Ramos (cell line): ENCODE measurements at regions not wholly inside any gene's neighbourhood (a gene's known extent, or its start where the extent isn't known, plus 50 kb on each side); places are given as distances from the start of the nearest gene placed in this dataset.

Experiments used
- in situ Hi-C: fragments of 300-500 bp; cut with MboI; formaldehyde crosslinking; loops from one replicate; pipeline ENCODE4 v1.14.3; 2022; ENCODE audit warnings: low sequenced_read_pairs; ENCODE audit not compliant: unreplicated experiment

DNA sequence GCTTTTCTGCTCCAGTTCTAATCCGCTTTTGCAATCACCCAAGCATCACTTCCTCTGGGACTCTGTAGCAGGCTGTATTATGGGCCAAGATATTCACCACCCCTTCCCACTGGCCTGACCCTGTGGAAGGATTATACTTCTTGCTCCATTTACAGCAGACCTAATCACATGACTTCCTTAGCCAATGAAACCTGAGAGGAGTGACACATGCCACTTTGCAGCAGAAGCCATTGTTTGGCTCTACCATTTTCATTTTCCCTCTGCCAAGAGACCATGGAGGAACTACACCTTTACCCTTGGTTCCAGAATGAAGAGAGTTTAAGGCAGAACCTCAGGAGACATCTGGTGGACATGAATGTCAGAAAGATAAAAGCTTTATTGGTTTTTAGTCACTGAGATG lies 134.9 kb upstream of the HSD17B12 start:
- in situ Hi-C loops, result no loop called here

DNA sequence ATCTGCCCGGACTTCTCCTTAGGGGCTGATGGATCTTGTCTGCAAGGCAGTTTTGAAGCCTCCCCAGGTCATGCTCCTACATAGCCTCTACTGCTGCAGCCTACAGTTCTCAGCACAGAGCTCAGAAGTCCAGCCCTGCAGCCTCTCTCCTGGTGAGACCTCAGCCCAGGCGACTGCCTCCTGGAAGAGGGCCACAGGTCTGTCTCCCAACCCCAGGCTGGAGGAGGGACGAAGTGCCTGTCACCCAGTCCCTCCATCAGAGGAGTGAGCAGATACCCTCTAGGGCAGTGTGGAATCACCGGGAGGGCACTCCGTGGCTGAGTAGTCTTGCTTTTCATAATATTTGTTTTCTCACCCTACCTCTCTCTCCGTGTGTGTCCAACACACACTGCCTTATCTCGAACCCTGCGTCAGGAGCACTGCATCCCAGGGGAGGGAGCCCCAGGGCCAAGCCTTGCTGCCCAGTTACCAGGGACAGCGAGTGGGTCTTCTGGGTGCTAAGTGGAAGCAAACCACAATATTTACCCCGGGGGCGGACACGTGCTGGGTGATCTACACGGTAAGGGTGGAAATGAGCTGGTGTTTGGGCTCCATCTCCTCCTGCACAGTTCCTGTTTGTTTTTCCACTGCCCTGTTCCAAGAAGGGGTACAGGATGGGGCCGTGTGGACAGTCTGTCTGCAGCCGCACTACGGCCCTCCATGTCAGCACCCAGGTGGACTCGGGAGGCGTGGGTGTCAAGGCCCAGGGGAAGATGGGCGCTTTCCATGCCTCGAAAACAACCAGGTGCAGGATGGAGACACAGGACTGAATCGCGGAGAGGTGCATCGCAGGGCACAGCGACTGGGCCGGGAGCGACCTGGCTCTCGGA lies 133.7 kb upstream of the HSD17B12 start:
- in situ Hi-C loops, result no loop called here

DNA sequence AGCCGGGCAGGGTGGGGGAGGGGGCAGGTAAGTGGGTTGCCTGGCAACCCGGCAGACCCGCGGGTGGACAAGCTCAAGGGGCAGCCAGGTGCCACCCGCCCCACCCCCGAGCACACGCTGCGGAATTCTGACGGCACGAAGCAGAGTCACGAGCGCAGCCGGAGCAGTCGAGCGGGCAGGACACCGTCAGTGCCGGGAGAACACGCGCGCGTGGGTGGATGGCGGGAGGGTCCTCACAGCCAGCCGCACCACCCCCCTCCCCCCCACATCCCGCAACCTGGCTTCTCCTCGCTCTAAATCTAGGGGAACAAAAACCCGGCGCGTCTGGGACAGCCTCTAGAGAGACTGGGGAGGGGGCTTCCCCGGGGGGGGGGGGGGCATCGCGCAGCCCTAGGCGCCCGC lies 133.1 kb upstream of the HSD17B12 start:
- in situ Hi-C loops, result no loop called here

DNA sequence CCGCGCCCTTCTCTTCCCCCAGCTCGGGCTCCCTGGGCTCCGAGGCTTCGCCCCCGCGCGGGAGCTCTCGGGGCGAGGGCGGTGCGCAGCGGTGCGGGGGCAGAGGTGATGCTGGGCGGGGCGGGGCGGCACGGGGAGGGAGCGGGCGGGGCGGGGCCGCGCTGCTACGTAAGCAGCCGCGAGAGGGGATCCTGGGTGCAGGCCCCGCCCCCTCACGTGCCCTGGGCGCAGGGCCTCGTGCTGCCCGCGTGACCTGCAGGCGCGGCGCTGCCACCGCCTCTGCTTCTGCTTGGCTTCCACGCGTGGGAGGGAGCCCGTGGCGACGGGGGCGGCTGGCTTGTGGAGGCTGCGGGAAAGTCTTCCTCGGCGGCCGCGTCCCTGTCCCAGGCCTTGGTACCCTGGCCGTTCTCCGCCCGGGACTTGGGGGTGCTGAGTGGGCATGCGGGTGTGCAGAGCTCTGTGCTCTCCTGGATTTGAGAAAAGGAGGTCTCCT lies 132.6 kb upstream of the HSD17B12 start:
- in situ Hi-C loops, result no loop called here

DNA sequence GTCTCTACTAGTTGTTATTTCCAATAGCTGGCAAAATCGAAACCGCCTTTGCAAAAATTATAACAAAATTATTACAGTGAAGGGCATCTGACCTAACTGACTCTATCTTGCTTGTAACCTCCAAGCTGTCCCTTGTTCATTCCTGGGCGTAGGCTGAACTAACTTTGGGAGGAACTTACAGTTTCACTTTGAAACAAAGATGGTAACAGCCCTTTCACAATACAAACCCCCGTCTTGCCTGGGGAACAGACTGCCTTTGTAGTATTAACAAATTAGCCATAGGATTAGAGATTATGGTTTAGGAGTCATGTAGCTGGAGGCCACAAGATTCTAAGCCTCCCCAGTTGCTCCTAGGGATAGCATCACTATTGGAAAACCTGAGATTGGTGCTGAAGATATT lies 131.6 kb upstream of the HSD17B12 start:
- in situ Hi-C loops, result no loop called here

DNA sequence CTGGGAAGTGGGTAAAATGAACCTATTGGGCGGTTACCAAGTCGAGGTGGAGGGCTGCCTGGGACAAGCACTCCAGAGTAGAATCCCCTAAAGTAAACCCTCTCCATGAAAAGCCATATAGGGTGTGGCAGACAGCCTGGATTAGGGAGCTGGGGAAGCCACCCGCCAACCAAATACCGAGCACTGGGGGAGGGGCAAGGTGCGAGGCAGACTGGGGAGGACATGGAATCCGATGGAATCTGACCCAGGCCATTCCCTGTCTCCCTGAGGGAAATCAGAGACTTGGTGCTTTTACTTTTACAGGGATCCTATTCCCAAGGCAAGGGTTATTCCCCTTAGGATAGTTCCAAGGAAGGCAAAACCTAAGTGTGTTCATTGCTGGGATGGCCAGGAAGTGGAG lies 130.9 kb upstream of the HSD17B12 start:
- in situ Hi-C loops, result no loop called here

DNA sequence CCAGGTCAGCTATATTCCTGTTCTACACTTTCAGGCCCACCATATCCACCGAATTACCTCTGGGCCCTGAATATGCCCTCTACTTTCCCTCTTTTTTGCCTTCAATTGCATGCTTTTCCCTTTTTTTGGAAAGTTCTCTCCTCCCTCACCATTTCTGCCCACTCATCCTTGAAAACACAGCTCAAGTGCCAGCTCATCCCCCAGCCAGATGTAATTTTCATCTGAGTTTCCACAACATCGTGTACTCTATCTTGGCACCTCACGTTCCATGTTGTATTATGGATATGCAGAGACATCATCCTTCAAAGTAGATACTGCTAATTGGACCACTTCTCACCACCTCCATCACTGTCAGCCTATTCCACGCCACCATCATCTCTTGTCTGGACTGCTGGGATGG lies 129.8 kb upstream of the HSD17B12 start:
- in situ Hi-C loops, result no loop called here

GRCh38 chr11:43554148-43554473 lies 126.4 kb upstream of the HSD17B12 start:
- in situ Hi-C loops, result no loop called here

GRCh38 chr11:43555186-43555585 lies 125.4 kb upstream of the HSD17B12 start:
- in situ Hi-C loops, result no loop called here

- in situ Hi-C loops, result no loop called here
Observed at GRCh38 chr11:43555816-43556611, 124.5 kb upstream of the HSD17B12 start.

DNA sequence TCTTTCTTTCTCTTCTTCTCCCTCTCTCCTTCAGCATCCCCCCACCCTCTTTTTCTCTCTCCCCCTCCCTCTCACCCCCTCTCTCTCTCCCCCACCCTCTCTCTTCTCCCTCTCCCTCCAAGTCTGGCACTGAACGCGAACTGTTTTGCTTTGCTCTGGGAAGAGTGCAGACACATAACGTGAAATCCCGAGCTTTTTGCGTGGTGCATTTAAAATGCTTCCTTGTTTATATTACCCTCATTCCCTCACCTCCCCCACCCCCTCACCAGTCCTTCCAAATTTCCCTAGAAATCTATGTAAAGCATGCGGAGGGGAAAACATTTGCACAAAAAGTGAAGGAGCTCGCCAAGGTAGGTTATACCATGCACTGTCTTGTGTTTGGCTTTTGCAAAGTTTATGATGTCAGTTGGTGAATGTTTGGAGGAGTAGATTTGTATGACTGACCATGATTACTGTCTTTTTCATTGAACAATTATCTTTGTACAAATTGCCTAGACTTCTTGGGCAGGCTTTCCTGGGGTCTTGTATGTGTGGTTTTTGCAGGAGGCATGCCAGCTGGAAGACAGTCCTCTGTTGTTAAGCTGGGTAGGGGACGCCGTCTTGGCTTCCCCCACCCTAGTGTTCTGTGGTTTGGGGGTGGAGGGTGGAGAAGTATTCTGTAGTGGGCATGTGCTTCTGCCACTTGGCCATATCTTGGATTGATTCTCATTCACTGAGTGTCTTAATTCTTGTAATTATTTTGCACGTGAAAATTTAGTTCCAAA lies 123.7 kb upstream of the HSD17B12 start:
- in situ Hi-C loops, result no loop called here

- in situ Hi-C loops, result no loop called here
Observed at GRCh38 chr11:43557553-43558110, 122.9 kb upstream of the HSD17B12 start.

GRCh38 chr11:43558146-43558545 lies 122.4 kb upstream of the HSD17B12 start:
- in situ Hi-C loops, result no loop called here

GRCh38 chr11:43558556-43559127 lies 121.9 kb upstream of the HSD17B12 start:
- in situ Hi-C loops, result no loop called here

GRCh38 chr11:43561832-43562231 lies 118.7 kb upstream of the HSD17B12 start:
- in situ Hi-C loops, result no loop called here

DNA sequence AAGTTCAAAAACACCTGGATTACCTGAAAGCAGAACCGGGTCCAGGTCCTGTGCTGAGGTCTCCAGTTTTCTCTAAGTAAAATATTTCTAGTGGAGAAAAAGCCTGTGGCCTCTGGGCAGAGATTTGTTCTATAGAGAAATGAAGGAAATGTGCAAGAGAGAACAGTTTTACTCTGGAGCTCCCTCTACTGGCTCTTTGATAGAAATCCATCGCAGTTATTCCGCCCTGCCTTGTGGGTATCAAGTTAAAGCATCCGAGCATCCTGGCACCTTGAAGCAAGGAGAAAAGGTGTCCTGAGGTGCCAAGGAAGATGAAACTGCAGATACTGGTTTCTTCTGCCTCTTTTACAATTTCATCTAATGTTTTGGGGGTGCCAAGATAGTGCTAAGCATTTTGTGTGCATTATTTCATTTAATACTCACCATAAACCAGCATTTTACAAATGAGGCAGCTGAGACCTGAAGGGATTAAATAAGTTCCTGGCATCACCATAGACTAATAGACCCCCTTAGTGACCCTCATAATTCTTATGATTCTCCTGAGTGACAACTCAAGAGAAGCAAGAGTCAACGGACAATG lies 113.1 kb upstream of the HSD17B12 start:
- in situ Hi-C loops, result no loop called here

GRCh38 chr11:43573233-43573632 lies 107.3 kb upstream of the HSD17B12 start:
- in situ Hi-C loops, result loop anchor here (10.0 kb wide), 2 partner anchors 62 to 282 kb away; no protein-coding TSS in a partner anchor

GRCh38 chr11:43573873-43574272 lies 106.7 kb upstream of the HSD17B12 start:
- in situ Hi-C loops, result loop anchor here (10.0 kb wide), 2 partner anchors 61 to 281 kb away; no protein-coding TSS in a partner anchor

DNA sequence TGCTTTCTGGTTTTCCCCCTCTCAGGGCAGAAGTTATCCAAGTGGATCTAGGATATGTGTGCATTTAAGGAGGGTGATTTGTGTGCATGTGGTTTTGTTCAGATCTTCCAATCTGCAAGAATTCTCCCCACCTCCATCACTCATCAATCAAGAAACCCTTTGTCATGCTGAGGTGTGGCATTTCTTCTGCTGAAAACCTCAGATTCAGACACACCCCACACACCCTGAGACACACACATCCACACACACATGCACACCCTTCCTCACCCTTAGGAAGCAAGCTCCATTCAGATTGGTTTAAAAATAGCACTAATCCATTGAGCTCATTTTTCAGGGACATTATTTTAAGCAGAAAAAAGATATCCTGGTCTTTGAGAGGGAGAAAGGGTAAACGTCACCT lies 106.1 kb upstream of the HSD17B12 start:
- in situ Hi-C loops, result loop anchor here (10.0 kb wide), 2 partner anchors 60 to 280 kb away; no protein-coding TSS in a partner anchor
